AG09319 (cell line): ENCODE measurements at regions not wholly inside any gene's neighbourhood (a gene's known extent, or its start where the extent isn't known, plus 50 kb on each side); places are given as distances from the start of the nearest gene placed in this dataset.

Experiments
- DNase-seq: peaks from one replicate; pipeline ENCODE4 v3.0.0-alpha.2; 2010; ENCODE audit warnings: low read depth; ENCODE audit errors: extremely low read depth
- TF ChIP-seq, protein P1 (sequence below): IDR thresholded peaks from 2 replicates; pipeline ENCODE4 v1.5.1; 2011; ENCODE audit warnings: low read depth, mild to moderate bottlenecking, inconsistent platforms, low read length, moderate library complexity

DNA sequence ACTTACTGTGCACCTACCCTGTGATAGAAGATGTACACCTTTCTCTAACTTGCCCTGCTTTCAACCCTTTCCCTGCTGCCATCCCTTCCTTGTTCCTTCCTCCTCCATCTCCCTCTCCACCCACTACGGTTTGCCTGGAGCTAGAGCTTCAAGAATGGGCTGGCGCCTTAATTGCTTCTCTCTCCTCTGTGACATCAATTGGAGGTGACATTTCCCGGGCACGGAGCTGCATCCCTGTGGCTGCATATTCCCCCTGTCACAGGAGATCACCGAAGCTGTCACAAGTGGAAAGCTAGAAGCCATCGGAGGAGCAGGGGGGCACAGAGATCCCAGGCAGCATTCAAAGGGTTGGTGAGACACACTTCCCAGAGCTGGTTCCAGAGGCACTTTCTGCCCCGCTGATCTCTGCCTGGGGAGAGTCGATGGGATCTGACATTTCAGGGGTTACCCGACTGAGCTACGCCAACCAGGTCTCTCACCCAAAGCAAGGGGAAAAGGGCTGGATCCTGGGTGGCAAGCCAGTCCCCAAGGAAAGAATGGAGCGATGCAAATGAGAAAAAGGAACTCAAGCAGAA lies 604.9 kb downstream of the MED13L start:
- TF ChIP-seq, protein P1, sequence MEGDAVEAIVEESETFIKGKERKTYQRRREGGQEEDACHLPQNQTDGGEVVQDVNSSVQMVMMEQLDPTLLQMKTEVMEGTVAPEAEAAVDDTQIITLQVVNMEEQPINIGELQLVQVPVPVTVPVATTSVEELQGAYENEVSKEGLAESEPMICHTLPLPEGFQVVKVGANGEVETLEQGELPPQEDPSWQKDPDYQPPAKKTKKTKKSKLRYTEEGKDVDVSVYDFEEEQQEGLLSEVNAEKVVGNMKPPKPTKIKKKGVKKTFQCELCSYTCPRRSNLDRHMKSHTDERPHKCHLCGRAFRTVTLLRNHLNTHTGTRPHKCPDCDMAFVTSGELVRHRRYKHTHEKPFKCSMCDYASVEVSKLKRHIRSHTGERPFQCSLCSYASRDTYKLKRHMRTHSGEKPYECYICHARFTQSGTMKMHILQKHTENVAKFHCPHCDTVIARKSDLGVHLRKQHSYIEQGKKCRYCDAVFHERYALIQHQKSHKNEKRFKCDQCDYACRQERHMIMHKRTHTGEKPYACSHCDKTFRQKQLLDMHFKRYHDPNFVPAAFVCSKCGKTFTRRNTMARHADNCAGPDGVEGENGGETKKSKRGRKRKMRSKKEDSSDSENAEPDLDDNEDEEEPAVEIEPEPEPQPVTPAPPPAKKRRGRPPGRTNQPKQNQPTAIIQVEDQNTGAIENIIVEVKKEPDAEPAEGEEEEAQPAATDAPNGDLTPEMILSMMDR, result no peak
- DNase-seq, result no peak

DNA sequence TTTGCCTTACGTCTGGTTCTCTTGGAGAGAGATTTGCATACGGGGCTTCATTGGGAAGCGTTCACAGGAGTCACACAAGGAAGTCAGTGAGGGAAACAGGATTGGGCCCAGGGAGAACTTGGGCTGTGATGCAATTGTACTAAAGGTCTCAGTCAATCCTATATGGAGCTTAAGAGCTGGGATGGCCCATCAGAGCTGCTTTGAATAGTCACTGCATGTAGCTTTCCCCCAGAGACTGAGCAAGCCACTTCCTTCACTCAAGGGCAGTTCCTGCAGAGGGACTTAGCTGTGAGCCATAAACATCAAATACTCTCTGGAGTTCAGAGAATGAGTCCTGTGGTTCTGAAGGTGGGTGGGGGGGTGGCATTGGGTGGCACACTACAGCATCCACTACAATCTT lies 605.4 kb downstream of the MED13L start:
- no peak for DNase-seq
- TF ChIP-seq, protein P1, result no peak

DNA sequence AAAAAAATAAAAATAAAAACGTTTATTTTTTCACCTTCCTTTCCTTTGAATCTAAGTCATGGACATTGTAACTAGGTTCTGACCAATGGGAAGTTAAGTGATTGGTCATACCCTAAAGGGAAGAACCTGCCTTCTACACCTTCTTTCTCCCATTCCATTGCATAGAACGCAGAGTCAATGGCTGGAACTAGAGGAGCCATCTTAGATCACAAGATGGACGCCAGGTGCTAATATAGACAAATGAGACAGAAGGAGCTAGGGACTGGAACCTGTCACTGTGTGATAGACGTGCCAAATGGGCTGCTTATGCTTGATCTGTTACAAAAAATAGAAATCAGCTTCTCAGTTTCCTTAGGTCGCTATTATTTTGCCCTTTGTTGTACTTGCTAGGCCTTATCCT lies 606.6 kb downstream of the MED13L start:
- TF ChIP-seq, protein P1, result no peak
- DNase-seq, result no peak

DNA sequence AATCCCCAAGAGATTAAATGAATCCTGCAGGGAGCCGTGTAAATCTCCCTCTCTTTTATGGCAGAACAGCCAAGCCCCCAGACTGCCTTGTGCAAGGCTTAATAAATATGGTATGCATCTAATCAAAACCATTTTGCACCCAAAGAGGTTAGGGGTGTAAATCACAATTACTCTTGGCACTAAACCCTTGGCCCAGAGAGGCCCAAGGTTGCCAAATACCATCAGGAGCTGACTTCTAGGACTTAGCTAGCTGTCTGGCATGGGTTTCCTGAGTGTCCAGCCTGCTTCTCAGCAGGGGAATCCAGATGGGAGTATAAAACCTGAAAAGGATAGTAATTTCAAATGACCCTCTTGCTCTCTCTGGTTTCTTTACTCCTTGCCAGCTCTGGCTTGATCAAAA lies 610.4 kb downstream of the MED13L start:
- TF ChIP-seq, protein P1, result no peak

DNA sequence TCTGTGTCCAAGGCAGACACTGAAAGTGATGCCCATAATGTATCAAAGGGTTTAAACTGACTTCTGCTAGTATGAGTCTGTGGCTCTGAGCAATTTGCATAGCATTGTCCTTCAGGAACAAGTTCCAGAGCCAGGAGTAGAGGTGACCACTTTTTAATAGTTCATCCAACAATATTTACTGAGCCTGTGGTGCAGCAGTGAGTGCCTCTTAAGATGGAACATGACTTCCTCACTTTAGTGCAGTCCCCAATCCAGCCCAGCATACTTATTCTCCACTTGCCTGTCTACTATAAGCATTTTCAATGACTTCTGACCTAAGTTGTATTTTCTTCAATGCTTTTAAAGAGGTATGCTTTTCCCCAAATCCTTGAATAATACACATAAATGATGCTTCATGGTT lies 611.3 kb downstream of the MED13L start:
- DNase-seq, result no peak
- TF ChIP-seq, protein P1, result no peak

More for the DNA sequence above, 610.4 kb downstream of the MED13L start:
- DNase-seq, result no peak

DNA sequence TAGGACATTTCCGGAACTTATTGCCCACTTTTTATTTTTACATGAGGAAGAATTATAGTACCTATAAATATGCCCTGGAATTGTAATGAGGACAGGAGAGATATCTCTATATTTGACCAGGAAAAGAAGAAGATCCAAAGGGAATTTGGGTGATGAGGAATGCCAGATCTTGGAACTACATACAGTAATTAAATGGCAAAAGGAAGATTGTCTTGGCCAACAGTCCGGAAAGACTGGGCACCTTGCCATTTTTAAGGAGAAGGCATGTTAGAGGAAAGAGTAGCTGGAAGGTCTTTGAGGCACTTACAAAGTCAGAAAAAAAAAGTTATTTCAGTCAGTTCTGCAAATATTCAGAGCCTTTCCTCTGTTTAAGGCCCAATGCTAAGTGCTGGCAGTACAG lies 616.4 kb downstream of the MED13L start:
- DNase-seq, result no peak
- TF ChIP-seq, protein P1, result no peak

DNA sequence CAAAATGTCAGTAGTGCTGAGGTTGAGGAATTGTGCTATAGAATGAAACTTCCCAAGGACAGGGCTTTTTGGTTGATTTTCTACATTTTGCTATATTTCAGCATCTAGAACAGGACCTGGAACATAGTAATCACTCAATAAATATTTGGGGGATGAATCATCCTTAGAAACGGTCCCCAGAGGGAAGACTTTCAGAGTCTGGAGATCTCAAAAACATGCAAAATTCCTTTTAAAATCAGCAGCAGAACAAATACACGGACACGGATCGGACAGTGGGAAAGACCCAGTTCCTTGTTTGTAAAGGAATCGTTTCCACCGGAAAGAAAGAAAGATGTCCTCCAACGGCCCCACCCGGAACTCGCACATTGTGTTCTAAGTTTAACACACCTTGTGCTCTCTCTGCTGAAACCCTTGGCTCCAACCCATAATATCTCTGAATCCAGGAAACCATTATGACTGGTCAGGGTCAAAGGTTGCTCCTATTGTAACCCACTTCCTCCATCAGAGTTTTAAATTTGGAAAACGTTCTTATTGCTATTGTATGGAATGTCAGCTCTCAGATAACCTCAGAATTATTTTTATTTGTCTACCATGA lies 617.2 kb downstream of the MED13L start:
- TF ChIP-seq, protein P1, result no peak
- DNase-seq, result no peak
